EL (cell line): ENCODE measurements at regions not wholly inside any gene's neighbourhood (a gene's known extent, or its start where the extent isn't known, plus 50 kb on each side); places are given as distances from the start of the nearest gene placed in this dataset.

Experiments
- DNase-seq: peaks from one replicate; pipeline ENCODE4 v3.0.0-alpha.2; 2016

- peak; percentile 75 for DNase-seq
Measured at GRCh38 chr13:72151241-72151640, 284.2 kb upstream of the DACH1 start.

GRCh38 chr13:72150502-72150901 lies 283.5 kb upstream of the DACH1 start:
- no peak for DNase-seq

GRCh38 chr13:72149701-72150100 lies 282.7 kb upstream of the DACH1 start:
- DNase-seq: no peak

GRCh38 chr13:72146816-72147215 lies 279.8 kb upstream of the DACH1 start:
- no peak for DNase-seq

GRCh38 chr13:72145383-72145782 lies 278.4 kb upstream of the DACH1 start:
- peak; percentile 10 for DNase-seq

GRCh38 chr13:72144636-72145035 lies 277.6 kb upstream of the DACH1 start:
- DNase-seq: no peak

- DNase-seq: no peak
Measured at GRCh38 chr13:72141855-72142519, 275.0 kb upstream of the DACH1 start.

- DNase-seq: no peak
Measured at GRCh38 chr13:72139192-72139591, 272.2 kb upstream of the DACH1 start.

GRCh38 chr13:72132075-72132474 lies 265.1 kb upstream of the DACH1 start:
- DNase-seq: no peak

GRCh38 chr13:72129117-72129516 lies 262.1 kb upstream of the DACH1 start:
- no peak for DNase-seq

GRCh38 chr13:72127031-72127430 lies 260.0 kb upstream of the DACH1 start:
- DNase-seq: no peak

- DNase-seq: no peak
Measured at GRCh38 chr13:72126424-72126823, 259.4 kb upstream of the DACH1 start.

- DNase-seq: peak; percentile 15
Measured at GRCh38 chr13:72125561-72125960, 258.6 kb upstream of the DACH1 start.

- no peak for DNase-seq
Measured at GRCh38 chr13:72122661-72123255, 255.8 kb upstream of the DACH1 start.

GRCh38 chr13:72121466-72121865 lies 254.5 kb upstream of the DACH1 start:
- DNase-seq: no peak

GRCh38 chr13:72120632-72121031 lies 253.6 kb upstream of the DACH1 start:
- no peak for DNase-seq

GRCh38 chr13:72113931-72114330 lies 246.9 kb upstream of the DACH1 start:
- no peak for DNase-seq

GRCh38 chr13:72113076-72113475 lies 246.1 kb upstream of the DACH1 start:
- DNase-seq: no peak

- DNase-seq: no peak
Measured at GRCh38 chr13:72112216-72112615, 245.2 kb upstream of the DACH1 start.

GRCh38 chr13:72109863-72110262 lies 242.9 kb upstream of the DACH1 start:
- peak; percentile 8 for DNase-seq

GRCh38 chr13:72104656-72105180 lies 237.7 kb upstream of the DACH1 start:
- no peak for DNase-seq

- no peak for DNase-seq
Measured at GRCh38 chr13:72101768-72102400, 234.9 kb upstream of the DACH1 start.

- DNase-seq: no peak
Measured at GRCh38 chr13:72100339-72100738, 233.3 kb upstream of the DACH1 start.

GRCh38 chr13:72097568-72097967 lies 230.6 kb upstream of the DACH1 start:
- no peak for DNase-seq
